Cardiac muscle cell (in vitro differentiated cells and primary cell): ENCODE measurements at regions not wholly inside any gene's neighbourhood (a gene's known extent, or its start where the extent isn't known, plus 50 kb on each side); places are given as distances from the start of the nearest gene placed in this dataset.

Experiments
- DNase-seq, 2 donors: peaks; one replicate each; pipeline versions ENCODE4 v3.0.0 to v3.0.0-alpha.2; 2010 to 2017; ENCODE audit warnings: low read depth in 1 of 2, low spot score in 1 of 2
- H3K27ac ChIP-seq: fragments of 200-600 bp; sonication (generic); 2 replicates; pipeline ENCODE4 v1.5.1; 2016
- H3K27me3 ChIP-seq: fragments of 200-600 bp; sonication (generic); 2 replicates; pipeline ENCODE4 v1.6.0; 2016; ENCODE audit warnings: control low read depth
- H3K36me3 ChIP-seq: fragments of 200-600 bp; sonication (generic); 2 replicates; pipeline ENCODE4 v1.5.1; 2016; ENCODE audit warnings: control low read depth
- H3K4me1 ChIP-seq: fragments of 200-600 bp; sonication (generic); 2 replicates; pipeline ENCODE4 v1.8.1; 2017; ENCODE audit warnings: low read depth, mild to moderate bottlenecking, mixed run types
- H3K4me3 ChIP-seq: fragments of 200-600 bp; sonication (generic); 2 replicates; pipeline ENCODE4 v1.5.1; 2016; ENCODE audit warnings: mild to moderate bottlenecking
- H3K9me3 ChIP-seq: fragments of 200-600 bp; sonication (generic); 2 replicates; pipeline ENCODE4 v1.5.1; 2017; ENCODE audit warnings: low read depth, mild to moderate bottlenecking, control low read depth
- TF ChIP-seq, protein P1 (sequence below): IDR thresholded peaks from 2 replicates; pipeline ENCODE4 v1.5.1; 2012; ENCODE audit warnings: low read depth, mild to moderate bottlenecking, low read length

DNA sequence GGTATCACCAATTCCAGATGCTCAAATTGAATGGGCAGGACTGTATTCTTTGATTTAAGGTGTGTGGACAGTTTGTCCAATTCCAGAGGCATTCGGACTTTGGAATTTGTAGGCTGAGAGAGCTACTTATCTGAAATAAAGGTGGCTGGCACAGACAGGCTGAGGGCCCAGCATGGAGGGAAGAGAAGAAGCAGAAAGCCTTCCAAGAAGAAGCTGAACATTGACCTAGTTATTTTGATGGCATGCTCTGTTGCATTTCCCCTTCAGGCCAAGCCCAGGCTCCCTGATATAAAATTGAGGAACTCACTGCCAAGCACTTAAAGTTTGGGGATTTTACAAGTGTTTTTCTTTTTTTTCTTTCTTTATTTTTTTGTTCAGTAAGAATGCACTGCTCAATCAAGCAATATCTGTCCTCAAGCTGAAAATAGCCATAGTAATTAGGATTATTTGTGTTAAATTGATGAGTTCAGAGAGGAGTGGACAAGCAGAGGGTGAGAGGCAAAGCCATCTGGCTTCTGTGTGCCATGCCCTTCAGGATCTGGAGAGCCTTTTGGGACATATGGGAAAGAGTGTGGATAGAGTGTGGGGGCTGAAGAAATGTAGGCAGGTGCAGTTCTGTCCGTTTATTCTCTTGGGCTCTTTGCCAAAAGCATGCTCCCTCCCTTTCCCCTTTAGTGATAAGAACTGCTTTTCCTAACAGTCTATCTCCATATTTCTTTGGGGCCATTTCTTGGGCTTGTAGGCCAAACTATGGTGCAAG lies 148.9 kb downstream of the OXSM start:
- H3K36me3 ChIP-seq: no peaks in the 10 kb centered on the region
- DNase-seq: no peak
- H3K4me3 ChIP-seq: no peak overlapping the region
- no peaks in the 10 kb centered on the region for H3K9me3 ChIP-seq
- no peaks in the 10 kb centered on the region for H3K4me1 ChIP-seq
- no peak overlapping the region for H3K27ac ChIP-seq
- H3K27me3 ChIP-seq: no peaks in the 10 kb centered on the region
- TF ChIP-seq, protein P1, sequence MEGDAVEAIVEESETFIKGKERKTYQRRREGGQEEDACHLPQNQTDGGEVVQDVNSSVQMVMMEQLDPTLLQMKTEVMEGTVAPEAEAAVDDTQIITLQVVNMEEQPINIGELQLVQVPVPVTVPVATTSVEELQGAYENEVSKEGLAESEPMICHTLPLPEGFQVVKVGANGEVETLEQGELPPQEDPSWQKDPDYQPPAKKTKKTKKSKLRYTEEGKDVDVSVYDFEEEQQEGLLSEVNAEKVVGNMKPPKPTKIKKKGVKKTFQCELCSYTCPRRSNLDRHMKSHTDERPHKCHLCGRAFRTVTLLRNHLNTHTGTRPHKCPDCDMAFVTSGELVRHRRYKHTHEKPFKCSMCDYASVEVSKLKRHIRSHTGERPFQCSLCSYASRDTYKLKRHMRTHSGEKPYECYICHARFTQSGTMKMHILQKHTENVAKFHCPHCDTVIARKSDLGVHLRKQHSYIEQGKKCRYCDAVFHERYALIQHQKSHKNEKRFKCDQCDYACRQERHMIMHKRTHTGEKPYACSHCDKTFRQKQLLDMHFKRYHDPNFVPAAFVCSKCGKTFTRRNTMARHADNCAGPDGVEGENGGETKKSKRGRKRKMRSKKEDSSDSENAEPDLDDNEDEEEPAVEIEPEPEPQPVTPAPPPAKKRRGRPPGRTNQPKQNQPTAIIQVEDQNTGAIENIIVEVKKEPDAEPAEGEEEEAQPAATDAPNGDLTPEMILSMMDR: no peak

DNA sequence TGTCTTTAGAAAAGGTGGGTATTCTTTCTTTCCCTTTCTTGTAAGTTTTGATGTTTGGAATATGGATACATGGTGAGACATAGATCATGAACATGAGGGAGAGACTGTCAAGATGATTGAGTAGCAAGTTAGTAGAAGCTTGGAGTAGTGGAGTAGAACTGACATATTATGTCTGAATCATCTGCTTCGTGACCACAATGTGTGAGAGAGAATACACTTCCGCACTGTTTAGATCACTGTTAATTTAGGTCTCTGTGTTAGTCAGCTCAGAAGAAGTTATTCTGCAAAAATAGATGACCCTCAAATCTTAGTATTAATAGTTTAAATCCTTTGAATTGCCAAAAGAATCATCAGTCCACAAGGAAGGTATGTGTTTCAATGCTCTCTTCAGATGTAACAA lies 151.0 kb downstream of the OXSM start:
- H3K36me3 ChIP-seq: no peaks in the 10 kb centered on the region
- H3K4me1 ChIP-seq: no peaks in the 10 kb centered on the region
- DNase-seq: no peak
- no peak overlapping the region for H3K4me3 ChIP-seq
- TF ChIP-seq, protein P1: no peak
- no peaks in the 10 kb centered on the region for H3K27me3 ChIP-seq
- H3K27ac ChIP-seq: no peak overlapping the region
- H3K9me3 ChIP-seq: no peaks in the 10 kb centered on the region

DNA sequence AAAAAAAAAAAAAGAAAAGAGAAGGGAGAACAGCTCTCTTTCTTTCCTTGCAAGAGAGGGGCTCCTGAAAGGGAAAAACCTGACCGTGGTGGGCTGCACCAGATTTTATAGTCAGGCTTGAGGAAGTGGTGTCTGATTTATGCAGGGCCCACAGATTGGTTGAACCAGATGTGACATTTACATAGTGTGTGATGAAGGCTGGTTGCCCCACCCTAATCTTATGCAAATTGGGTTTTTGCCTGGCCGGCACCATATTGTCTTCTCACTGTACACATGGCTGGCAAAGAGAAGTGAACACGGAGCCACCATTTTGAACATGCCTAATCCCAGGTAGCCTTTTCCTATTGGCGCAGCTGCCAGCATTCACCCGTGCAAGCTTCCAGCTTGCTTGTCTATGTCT lies 154.4 kb downstream of the OXSM start:
- H3K36me3 ChIP-seq: no peaks in the 10 kb centered on the region
- TF ChIP-seq, protein P1: no peak
- DNase-seq: no peak
- H3K27ac ChIP-seq: no peak overlapping the region
- no peaks in the 10 kb centered on the region for H3K4me1 ChIP-seq
- H3K4me3 ChIP-seq: no peak overlapping the region
- H3K27me3 ChIP-seq: no peaks in the 10 kb centered on the region
- H3K9me3 ChIP-seq: no peaks in the 10 kb centered on the region

DNA sequence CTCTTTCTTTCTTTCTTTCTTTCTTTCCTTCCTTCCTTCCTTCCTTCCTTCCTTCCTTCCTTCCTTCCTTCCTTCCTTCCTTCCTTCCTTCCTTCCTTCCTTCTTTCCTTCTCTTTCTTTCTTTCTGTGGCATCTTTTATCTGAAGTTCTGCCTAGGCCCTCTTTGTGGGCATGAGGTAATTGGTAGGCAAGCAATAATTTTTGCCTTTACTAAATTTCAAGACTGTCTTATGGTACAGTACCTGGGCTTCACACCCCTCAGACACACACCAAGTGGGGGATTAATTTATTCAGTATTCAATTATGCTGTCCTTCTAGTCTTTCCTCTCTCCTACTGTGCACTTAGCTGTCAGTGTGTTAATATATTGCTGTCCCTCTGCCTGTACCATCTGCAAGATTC lies 155.5 kb downstream of the OXSM start:
- no peak for DNase-seq
- H3K36me3 ChIP-seq: no peaks in the 10 kb centered on the region
- TF ChIP-seq, protein P1: no peak
- H3K4me3 ChIP-seq: no peak overlapping the region
- no peak overlapping the region for H3K27ac ChIP-seq
- no peaks in the 10 kb centered on the region for H3K4me1 ChIP-seq
- no peaks in the 10 kb centered on the region for H3K27me3 ChIP-seq
- no peaks in the 10 kb centered on the region for H3K9me3 ChIP-seq

GRCh38 chr3:25945836-25946235 lies 155.9 kb downstream of the OXSM start:
- no peaks in the 10 kb centered on the region for H3K4me1 ChIP-seq
- TF ChIP-seq, protein P1: no peak
- no peak overlapping the region for H3K27ac ChIP-seq
- no peaks in the 10 kb centered on the region for H3K27me3 ChIP-seq
- no peaks in the 10 kb centered on the region for H3K9me3 ChIP-seq
- no peak for DNase-seq
- H3K4me3 ChIP-seq: no peak overlapping the region
- no peaks in the 10 kb centered on the region for H3K36me3 ChIP-seq
